Lower leg skin (tissue), 3 donors: ENCODE measurements at regions not wholly inside any gene's neighbourhood (a gene's known extent, or its start where the extent isn't known, plus 50 kb on each side); places are given as distances from the start of the nearest gene placed in this dataset.

Experiments used
- POLR2A ChIP-seq, 2 donors: fragments of 450-650 bp; IDR thresholded peaks; one replicate each; pipeline ENCODE4 v1.6.1; 2016 to 2017; ENCODE audit warnings: antibody characterized with exemption in 2 of 2, mild to moderate bottlenecking in 1 of 2, moderate library complexity in 1 of 2
- TF ChIP-seq, protein P1 (sequence below), 3 donors: fragments of 450-650 bp; IDR thresholded peaks; one replicate each; pipeline ENCODE4 v1.5.1; 2016; ENCODE audit warnings: antibody characterized with exemption in 3 of 3, mild to moderate bottlenecking in 3 of 3, moderate library complexity in 2 of 3

DNA sequence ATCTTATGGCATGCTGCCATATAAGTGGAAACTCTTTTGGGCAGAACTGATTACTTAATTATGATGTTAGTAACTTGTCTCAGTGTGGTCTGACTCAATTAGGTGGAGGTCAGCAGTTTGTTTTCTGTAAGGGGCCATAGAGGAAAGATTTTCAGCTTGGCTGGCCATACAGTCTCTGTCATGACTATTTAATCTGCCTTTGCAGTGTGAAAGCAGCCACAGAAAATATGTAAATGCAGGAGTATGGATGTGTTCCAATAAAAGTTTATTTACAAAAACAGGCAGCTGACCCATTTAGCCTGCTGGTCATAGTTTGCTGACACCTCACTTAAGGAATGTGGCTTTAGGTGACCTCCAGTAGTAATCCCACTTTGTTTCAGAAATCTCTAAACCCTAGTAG, 700.7 kb downstream of the EPM2A start:
- TF ChIP-seq, protein P1, sequence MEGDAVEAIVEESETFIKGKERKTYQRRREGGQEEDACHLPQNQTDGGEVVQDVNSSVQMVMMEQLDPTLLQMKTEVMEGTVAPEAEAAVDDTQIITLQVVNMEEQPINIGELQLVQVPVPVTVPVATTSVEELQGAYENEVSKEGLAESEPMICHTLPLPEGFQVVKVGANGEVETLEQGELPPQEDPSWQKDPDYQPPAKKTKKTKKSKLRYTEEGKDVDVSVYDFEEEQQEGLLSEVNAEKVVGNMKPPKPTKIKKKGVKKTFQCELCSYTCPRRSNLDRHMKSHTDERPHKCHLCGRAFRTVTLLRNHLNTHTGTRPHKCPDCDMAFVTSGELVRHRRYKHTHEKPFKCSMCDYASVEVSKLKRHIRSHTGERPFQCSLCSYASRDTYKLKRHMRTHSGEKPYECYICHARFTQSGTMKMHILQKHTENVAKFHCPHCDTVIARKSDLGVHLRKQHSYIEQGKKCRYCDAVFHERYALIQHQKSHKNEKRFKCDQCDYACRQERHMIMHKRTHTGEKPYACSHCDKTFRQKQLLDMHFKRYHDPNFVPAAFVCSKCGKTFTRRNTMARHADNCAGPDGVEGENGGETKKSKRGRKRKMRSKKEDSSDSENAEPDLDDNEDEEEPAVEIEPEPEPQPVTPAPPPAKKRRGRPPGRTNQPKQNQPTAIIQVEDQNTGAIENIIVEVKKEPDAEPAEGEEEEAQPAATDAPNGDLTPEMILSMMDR (IDR thresholded peaks at IDR 0.05) = no peak
- TF ChIP-seq POLR2A (IDR thresholded peaks at IDR 0.05) = no peak
